GM21717 (cell line): ENCODE measurements at regions not wholly inside any gene's neighbourhood (a gene's known extent, or its start where the extent isn't known, plus 50 kb on each side); places are given as distances from the start of the nearest gene placed in this dataset.

Experiments
- ATAC-seq: cut with Tn5 transposase; IDR thresholded peaks from one replicate; pipeline ENCODE4 v1.9.1; 2021; ENCODE audit warnings: mild to moderate bottlenecking, moderate library complexity; ENCODE audit not compliant: unreplicated experiment

- no peak for ATAC-seq
Measured at GRCh38 chr16:74232806-74233465, 63.7 kb upstream of the PSMD7 start.

- ATAC-seq: no peak
Measured at GRCh38 chr16:74230126-74230525, 66.5 kb upstream of the PSMD7 start.

DNA sequence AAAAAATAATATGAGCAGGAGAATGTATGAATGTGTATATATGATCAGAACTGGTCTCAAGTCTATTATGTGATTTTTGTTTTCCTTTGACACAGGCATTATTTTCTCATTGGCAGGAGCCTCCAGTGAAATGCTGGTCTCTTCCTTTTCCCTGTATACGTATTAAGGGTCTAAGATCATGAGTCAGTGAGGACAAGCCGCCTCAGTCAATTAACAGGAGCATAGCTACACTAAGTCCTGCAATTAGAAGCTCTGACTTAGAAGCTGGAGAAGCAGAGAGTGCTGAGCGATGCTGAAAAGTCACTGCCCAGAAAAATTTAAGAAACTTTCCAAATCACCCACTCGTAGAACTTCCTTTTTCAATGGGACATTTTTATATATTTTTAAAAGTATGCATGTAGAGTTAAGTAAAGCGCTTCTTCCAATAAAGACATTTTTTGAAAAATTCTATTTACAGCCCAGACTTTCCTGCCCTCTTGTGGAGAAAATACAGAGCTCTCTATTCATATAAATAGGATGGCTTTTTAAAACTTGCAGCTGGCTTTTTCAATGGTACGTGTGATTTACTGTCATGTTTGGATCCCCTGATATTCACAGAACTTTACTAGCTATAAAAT lies 70.2 kb upstream of the PSMD7 start:
- no peak for ATAC-seq

DNA sequence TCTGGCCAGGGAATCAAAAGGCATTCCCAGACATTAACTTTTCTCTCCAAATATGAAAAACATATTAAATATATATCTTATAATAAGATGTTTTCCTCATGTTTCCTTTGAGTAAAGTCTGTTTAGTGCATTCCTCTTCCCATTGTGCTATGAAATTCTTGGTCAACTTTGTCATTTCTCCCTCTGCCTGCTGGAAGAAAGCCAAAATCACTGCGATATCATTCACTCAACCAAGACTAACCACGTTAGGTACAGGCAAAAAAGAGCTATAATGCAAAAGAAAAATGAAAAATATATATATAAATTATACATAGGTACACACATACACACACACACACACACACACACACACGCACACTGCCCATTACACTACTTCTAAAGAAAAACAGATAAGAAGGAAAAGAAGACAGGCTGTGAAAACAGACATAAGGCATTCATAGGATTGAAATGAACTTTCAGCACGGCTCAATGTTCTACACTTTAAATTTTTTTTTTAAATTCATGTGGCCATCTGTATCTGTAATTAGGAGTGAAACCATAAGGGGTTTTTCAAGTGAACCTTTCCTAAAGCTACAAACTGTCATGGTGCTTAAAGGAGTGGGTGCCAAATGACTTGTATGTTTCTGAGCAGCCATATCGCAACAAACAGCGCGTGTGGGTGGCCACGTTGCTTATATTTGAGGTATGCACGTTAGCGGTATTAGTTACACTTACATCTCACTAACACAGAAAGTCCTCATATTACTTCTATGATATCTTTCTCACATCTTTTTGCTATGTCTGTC lies 71.6 kb upstream of the PSMD7 start:
- no peak for ATAC-seq

GRCh38 chr16:74221828-74222227 lies 74.8 kb upstream of the PSMD7 start:
- ATAC-seq: no peak

DNA sequence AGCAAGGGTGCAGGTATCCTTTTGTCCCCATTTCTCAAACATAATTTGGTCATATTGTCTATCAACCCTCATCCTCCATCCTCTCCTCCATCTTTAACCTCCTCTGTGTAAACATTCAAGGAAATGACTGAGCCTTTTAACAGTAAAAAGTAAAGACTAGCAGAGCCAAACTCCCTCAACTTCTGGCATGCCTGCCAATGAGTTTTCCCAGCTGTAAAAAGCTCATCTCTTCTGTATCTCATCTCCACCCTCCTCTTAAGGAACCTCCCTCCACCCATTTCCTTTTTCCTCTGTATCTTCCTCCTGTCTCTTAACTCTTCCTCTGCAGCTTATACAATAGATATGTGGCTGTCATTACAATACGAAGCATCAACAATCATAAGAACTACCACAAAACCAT lies 76.9 kb upstream of the PSMD7 start:
- no peak for ATAC-seq

DNA sequence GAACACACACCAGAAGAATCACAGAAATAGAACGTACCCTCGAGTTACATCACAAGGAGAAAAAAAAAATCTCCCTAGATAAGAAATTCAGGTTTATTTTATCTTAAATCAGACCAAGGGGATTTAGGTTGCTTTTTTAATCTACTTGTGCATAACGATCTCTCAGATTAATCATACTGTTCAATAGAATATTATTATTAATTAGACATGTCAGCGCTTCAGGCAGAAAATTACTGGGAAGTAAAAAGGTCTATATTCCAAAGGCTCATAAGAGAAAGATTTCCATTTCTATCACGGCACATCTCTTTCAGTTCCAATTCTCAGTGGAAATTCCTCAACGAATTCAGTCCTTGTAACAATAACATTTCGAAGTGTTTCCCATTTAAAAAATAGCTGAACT lies 77.7 kb upstream of the PSMD7 start:
- ATAC-seq: no peak

DNA sequence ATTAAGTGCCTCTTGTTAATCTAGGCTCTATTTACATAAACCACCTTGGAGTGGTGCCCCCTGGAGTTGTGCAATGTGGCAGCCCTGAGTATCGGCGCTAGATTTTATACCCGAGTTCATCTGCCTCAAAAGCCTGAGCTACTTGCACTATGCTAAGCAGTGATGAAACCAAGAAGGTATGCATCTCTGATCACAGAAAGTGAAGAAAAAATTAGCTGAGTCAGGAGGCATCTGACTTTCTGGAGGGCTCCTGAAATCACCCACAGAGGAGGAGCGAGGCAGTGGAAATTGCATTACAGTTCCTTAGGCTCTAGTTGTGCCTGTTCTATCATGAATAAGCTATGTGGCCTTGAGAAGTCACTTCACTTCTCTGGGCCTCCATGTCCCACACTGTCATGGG lies 80.3 kb upstream of the PSMD7 start:
- ATAC-seq: no peak

DNA sequence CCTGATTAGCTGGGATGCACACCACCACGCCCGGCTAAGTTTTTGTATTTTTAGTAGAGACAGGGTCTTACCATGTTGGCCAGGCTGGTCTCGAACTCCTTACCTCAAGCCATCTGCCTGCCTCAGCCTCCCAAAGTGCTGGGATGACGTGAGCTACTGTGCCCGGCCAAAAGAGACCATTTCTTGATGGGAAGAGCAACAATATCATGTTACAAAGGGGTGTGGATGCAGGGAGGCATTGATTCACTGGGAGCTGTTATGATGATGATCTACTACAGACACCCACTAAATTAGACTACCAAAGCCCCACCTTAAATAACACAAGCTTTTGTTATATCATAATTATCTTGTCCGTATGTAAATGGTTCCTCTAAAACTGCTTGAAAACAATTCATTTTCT lies 81.4 kb upstream of the PSMD7 start:
- ATAC-seq: no peak

DNA sequence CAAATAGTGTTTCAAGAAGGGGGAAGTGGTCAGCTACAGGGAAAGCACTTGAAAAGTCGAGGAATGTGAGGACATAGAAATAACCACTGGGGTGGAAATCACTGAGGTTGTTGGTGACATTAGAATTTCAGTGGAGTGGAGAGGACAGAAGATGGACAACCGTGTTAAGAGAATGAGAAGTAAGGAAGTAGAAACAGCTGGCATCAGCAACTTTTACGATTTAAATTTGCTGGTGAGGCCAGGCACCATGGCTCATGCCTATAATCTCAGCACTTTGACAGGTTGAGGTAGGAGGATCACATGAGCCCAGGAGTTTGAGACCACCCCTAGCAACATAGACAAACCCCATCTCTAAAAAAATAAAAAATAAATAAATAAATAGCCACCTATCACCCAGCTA lies 83.2 kb upstream of the PSMD7 start:
- ATAC-seq: no peak

DNA sequence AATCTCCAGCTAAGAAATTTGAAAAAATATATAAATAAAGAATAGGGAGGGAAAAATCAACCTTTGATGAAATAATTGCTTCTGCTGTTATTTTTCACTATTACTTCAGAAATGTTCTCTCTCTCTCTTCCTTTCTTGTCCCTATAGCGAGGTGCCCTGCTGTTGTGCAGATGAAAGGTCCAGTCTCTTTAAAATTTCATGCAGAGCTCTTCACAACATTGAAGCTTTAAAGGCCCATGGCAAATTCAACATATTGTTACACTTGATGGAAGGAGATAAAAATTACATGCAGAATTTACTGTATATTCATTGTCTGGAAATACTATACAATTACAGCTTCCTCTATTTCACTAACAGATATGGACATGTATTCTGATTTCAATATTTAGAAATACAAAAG lies 86.4 kb upstream of the PSMD7 start:
- ATAC-seq: no peak

- ATAC-seq: no peak
Measured at GRCh38 chr16:74202009-74202408, 94.6 kb upstream of the PSMD7 start.

- no peak for ATAC-seq
Measured at GRCh38 chr16:74201576-74201975, 95.0 kb upstream of the PSMD7 start.

DNA sequence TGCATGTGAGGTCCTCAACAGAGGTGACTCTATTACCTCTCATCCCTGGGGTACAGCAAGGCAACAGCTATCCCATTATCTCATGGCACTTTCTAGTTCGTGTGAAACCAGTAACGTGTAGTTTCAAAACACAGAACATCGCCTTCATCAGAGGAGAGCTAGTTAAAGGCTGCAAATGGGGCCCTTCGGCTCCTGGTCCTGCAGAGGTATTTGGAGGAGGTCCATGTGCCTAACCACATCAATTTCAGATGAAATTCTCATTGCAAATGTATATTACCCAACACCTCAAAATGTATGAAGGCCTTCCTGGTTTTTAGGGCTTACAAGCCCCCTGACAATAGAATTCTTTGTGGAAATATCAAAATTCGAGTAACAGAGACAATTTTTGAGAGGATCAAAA lies 95.7 kb upstream of the PSMD7 start:
- no peak for ATAC-seq

- ATAC-seq: no peak
Measured at GRCh38 chr16:74199842-74200124, 96.8 kb upstream of the PSMD7 start.

DNA sequence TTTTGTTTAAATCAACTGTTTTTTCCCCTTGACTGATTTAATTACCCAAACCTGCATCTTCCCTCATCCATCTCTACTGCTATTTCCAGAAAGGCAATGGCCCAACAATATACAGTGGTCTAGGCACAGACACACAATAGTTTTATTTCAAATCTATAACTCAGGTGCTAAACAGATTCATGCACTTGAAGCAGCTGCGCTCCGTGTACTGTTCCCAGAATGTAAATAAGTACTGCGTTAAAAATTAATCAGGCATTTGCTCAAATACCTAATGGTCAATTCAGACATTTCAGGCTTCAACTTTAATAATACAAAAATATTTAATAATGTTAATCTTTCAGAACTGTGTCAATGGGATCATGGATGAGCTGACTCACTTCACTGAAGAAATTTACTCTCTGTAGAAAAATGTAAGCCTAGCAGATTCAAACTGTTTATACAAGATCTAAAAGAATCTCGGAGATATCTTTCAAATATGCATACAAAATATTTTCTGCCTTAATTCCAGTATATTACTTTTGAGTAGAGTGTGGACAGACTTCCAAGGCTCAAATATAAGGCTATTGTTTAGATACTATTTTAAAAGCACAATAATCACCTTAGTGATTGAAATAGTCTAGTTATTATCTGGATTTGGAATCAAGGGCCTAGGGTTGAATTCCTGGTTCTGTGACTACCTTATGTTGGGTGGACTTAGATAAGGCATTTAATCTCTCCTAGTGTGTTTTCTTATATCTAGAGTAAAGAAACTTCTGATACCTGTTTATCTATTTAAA lies 97.4 kb upstream of the PSMD7 start:
- no peak for ATAC-seq

DNA sequence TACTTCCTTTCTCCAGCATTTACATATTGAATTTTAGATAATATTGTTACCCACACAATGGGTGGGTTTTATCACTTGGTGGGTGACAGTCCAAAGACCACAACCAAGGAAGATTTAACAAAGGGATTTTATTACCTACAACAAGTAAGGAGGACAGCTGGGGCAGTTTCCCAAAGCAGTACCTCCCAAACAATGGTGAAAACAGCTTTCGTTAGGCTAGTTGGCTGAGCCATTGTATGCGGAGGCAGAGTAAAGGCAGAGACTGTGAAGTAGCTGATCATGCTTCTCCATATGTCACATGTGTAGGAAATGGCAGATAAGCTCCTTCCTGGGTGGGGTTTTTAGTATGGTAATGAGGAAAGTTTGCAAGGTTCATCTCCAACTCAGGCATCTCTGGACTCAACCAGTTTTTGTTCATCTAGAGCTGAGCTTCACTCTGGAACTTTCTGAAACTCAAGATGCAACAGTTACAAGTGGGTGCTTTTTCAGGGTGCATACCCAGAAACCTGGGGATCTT lies 104.3 kb upstream of the PSMD7 start:
- no peak for ATAC-seq

DNA sequence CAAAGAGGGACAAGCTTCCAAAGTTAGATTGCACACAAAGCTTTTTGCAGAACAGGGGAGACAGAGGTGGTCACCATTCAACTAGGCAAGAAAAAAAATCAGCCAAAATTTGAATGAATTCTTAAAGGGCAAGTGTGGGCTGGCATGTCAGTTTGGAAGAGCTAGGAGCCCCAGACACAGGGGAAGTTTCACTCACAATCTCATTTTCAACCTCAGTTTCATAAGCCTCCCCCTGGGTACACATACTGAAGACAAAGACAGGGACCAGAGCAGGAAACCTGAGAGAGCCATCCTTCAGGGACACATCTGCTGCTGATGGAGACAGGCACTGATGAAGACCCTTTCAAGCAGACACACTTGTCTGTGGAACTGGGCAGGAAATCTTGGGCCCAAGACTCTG lies 106.3 kb upstream of the PSMD7 start:
- ATAC-seq: no peak

DNA sequence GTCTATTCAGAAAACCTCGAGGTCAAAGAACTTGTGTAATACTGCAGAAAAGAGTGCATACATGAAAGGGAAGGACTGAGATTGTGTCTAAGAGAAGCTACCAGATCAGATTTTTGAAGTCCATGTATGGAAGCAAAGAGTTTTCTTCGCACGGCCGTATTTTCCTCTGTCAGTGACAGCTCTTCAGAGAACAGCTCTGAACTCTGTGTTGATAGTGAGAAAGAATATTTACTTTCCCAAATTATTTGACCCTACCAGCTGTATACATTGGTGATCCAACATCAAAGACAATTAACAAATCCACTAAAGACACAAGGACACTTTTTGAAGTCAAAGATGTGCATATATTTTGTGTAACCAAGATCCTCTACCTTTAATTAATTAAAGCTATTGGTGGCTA lies 107.8 kb upstream of the PSMD7 start:
- ATAC-seq: no peak

DNA sequence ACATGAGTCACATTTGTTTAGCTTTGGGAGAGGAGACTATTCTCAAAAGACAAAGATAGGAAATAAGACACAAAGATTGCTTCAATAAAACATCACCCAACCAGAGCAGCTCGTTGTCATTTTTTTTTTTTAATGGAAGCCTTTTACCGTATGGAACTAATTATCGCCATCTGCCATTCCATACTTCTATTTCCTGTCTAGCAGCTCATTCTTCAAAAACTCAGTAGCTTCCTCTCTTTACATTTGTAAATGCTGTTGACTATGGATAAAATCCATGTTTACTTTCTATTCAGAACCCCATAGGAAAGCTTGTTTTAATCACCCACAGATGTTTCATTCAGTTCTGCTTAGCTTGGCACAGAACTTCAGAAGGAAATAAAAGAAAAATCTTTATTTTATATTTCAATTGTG lies 110.0 kb upstream of the PSMD7 start:
- ATAC-seq: no peak

- no peak for ATAC-seq
Measured at GRCh38 chr16:74184839-74185238, 111.8 kb upstream of the PSMD7 start.
